ENCODE measurements at regions not wholly inside any gene's neighbourhood (a gene's known extent, or its start where the extent isn't known, plus 50 kb on each side); places are given as distances from the start of the nearest gene placed in this dataset.

DNA sequence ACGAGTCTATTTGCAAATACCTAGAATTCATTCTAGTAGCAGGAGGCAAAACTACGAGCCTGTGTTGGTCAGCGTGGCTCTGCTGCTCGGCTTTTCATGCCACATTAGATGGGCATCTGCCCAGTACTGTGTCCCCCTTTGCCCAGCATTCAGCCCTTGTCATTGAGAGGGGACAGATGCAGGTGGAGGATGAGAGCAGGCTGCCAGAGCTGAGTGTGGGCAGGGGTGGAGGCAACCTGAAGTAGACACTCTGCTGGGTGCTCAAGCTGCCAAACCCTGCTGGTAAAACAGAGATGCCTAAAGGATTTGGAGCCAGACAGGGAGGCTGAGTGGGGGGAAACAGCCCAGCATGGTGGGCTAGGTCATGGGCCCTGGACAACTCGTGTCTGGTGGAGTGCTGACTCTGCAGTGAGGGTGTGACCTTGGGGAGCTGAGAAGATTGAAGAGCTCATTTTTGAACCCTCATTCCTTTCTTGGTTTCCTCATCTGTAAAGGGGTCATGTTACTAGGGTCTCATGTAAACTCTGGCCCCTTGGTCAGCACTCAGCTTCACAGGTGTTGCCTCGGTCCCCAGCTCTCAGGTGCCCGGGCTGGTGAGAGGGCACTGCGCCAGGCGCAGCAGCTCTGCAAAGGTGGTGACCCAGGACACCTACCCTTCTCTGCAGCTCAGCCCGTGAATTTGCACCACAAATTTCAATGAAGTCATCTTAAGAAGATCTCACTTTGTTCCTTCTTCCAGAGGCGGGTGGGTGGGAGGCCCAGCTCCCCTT lies 64.2 kb upstream of the BHLHE23 start:
- DNase-seq (ENCODE audit: low spot score), result no peak

DNA sequence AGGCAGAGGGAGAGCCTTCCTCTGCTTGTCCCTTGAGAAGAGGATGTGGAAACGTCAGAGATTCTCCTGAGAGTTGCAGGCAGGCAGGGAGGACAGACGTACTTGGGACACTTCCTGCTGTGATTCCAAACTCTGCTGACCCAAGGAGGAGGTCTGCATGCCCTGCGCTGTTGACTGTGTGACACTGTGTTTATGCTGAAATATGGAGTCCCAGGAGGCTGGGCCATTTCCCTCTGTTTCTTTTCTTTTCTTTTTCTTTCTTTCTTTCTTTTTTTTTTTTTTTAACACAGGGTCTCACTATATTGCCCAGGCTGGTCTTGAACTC lies 63.5 kb upstream of the BHLHE23 start:
- no peak for DNase-seq (ENCODE audit: low spot score)

DNA sequence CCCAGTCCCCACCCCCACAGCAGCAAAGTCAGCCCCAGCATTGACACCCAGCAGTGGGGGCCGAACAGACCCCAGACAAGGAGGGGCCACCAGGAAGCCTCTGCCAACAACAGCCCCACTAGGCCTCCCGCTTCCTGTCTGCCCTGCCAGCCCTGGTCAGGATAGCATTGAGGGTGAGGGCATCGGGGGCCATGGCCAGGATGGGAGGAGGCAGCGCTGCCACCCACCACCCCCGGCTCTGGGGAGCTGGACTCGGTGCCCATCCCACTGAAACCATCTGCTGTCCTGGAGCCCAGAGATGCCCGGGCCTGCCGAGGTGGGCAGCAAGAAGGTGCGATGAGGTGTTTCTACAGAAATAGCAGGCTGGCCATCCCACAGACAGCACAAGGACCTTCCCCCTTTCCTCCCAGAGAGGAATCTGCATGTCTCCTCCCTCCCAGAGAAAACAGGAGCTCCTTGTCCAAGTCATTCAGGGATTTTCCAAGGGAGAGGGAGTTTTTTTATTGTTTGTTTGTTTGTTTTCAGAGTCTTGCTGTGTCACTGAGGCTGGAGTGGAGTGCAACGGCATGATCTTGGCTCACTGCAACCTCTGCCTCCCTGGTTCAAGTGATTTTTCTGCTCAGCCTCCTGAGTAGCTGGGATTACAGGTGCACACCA lies 62.1 kb upstream of the BHLHE23 start:
- DNase-seq (ENCODE audit: low spot score), result no peak

DNA sequence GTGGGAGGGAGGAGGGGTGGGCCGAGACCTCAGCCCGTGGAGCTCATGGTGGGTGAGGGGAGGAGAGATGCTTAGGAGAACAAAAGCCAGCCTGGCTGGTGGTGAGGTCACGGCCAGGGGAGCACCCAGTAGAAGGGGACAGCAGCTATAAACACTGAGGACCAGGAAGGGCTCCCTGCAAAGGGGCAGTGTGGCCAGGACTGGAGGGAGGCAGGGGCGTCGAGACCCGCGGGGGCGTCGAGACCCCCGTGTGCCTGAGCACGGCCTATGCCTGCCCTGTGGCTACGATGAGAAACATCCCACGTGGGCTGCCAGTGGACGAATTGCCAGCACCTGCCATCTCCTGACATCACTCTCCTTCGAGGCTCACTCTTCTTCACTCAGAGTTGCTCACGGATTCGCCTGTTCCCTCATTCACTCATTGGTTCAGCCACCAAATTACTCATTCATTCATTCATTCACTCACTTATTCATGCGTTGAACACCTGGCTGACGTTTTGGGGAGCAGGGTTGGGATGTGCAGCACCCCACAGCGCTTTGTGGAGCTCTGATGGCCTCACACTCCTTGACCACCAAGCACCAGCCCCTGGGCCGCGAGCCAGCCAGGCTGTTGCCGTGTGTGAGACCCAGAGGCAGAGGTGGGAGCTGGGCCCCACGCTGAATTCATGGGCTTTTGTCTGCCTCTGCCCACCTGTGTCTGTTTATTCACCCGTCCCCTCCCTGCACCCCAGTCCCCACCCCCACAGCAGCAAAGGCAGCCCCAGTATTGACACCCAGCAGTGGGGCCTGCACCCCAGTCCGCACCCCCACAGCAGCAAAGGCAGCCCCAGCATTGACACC lies 61.2 kb upstream of the BHLHE23 start:
- no peak for DNase-seq (ENCODE audit: low spot score)

DNA sequence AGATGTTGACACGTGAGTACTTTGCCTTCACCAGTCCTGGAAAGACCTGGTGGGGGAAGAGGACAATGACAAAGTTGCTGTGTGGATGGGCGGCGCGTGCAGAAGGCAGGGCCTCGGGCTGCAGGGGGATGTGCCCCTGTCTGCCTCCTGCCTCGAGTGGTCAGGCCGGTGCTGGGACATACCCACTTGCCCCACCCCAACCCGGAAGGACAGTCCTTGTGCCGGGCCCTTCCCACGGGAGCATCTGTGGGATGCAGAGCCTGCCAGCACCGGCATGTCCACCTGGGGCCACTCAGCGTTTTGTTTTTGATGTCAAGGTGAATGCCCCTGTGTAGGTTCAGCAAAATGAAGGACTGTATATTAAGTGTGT lies 60.5 kb upstream of the BHLHE23 start:
- DNase-seq (ENCODE audit: low spot score), result no peak

DNA sequence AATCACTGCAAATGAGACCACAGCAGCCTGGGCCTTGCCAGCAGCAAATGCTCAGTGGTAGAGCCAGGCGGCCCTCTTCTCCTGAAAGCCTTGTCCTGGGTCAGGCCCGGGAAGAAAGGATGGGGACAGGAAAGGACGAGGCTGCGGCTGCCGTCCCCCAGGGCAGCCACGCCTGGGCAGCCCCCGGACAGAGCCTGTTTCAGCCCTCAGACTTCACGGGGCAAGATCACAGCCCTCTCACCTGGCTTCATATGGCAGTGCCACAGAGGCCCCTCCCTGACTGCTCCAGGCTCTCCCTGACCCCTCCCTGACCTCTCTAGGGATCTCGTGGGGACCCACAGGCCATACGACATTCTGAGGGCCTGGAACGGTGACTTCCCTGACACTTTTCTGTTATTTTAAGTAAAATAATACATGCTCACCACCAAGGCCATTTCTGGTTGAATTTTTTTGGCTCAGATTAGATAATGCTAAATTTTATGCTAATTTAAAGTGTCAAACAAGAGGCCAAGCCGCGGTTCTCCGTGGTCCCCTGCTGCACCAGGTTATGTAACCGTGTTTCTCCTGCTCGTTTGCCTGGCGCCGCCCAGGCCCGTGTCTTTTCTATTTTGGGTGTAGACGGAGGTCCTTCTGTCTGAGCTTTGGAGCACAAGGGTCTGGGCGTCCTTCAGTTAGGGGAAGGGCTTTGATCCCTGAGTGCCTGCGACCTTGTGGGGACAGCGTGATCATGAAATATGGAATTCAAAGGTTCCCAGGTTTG lies 59.9 kb upstream of the BHLHE23 start:
- no peak for DNase-seq (ENCODE audit: low spot score)

DNA sequence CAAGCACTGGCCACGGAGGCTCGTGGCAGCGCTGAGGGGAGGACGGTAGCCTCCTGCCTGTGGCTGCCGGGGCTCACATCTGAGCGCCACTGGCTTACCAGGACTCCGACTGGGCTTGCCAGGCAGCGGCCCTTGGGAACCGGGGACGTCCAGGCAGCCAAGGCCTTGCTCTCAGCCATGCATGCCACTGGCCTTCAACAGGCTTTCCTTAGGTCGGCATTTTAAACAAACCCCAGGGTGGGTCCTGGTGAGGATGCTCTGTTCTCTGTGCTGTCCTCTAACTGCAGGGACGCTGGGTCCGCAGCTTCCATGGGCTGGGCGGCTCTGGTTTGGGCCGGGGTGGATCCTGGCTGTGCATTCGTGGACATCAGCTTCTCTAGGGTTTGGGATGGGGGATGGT lies 59.1 kb upstream of the BHLHE23 start:
- no peak for DNase-seq (ENCODE audit: low spot score)

DNA sequence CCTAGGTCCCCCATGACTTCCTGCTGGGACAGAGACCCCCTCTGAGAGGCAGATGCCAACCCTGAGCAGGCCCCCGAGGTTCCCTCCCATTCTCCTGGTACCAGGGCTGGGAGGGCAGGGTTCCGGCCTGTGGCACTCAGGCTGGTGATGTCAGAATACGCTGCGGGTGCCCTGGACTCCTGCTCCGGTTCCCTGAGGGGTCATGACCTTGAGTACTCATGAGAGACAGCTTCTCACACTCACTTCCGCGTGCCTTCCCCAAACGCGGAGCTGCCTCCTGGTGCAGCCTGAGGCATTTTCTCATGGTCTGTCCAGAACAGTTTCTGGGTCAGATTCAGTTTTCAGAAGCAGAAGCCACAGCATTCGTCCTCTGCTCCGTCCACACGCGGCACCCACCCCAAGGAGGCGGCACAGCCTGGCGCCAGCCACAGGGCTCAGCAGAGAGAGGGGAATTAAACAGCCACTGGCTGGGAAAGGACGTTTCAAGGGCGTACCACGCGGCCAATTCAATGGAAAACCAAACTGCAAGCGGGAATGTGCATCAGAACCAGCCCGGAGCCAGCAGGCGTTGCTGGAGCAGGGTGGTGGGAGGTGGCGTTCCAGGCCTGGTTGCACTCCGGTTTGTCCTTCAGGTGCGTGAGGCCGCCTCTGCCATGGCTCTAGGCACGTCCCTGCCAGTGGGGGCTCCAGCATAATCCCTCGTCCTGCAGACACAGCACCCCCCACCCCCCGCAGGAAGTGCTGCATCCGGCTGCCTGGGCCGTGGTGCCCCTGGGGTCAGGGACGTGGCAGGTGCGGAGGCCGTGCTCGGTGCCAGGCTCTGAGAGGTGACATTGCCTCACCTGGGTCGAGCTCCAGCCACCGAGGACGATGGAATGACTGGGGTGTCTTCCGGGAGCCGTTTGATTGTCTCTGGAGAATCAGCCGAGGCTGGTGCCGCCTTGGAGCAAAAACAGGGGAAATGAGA lies 58.3 kb upstream of the BHLHE23 start:
- no peak for DNase-seq (ENCODE audit: low spot score)

DNA sequence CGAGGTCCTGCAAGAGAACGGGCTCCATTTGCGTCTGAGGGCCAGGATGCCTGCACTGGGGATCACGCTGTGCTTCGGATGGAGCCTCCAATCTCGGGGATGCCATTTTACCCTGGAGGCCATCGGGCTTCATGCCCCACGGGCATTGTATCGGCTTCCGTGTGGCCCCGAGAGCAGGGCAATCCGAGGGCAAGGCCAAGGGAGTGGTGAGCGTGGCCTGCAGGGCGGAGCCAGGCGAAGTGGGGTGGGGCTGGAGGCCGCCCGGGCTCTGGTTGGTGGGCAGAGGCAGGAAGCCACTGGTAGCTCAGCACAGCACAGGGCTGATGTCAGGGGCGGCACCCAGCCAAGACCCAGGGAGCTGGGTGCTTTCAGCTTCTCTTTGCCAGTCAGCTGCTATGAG lies 57.5 kb upstream of the BHLHE23 start:
- no peak for DNase-seq (ENCODE audit: low spot score)

DNA sequence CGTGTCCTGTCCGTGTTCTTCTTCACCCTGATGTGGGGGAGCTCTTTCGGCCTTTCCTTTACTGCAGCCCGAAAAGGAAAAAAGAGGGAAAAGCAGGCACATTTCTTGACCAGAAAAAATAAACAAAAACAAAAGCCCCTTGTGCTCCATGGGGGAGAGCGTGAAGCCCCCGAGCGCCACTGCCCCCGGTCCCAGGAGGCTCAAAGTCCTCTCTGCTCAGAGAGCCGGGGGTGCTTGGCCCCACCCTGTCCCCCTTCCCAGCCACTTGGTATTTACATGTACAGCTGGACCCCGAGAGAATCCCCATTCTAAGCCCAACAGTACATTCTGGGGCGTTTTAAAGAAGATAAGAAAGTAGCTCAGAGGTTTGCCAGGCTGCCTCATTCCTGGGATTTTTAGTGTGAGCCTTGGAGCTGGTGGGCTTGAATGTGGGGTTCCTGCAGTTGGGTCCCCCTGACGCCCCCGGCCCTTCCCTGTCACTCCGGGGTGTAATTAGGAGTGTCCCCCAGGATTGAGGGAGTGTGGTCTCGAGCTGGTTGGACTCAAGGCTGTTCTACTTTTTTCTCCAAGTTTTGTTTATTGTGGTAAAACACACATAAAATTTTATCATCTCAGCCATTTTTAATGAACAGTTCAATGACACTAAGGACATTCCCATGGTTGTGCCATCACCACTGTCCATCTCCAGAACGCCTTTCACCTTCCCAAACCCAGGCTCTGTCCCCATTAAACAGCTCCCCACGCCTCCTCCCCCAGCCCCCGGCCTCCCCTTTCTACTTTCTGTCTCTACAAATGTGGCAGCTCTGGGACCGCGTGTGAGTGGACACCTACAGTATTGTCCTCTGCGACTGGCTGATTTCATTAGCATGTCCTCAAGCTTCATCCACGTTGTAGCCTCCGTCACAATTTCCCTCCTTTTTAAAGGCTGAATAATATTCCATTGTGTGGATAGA lies 55.7 kb upstream of the BHLHE23 start:
- DNase-seq (ENCODE audit: low spot score), result no peak

DNA sequence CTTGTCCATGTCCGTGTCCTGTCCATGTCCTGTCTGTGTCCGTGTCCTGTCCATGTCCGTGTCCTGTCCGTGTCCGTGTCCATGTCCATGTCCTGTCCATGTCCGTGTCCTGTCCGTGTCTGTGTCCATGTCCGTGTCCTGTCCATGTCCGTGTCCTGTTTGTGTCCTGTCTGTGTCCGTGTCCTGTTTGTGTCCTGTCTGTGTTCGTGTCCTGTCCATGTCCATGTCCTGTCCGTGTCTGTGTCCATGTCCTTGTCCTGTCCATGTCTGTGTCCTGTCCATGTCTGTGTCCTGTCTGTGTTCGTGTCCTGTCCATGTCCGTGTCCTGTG lies 55.0 kb upstream of the BHLHE23 start:
- no peak for DNase-seq (ENCODE audit: low spot score)

DNA sequence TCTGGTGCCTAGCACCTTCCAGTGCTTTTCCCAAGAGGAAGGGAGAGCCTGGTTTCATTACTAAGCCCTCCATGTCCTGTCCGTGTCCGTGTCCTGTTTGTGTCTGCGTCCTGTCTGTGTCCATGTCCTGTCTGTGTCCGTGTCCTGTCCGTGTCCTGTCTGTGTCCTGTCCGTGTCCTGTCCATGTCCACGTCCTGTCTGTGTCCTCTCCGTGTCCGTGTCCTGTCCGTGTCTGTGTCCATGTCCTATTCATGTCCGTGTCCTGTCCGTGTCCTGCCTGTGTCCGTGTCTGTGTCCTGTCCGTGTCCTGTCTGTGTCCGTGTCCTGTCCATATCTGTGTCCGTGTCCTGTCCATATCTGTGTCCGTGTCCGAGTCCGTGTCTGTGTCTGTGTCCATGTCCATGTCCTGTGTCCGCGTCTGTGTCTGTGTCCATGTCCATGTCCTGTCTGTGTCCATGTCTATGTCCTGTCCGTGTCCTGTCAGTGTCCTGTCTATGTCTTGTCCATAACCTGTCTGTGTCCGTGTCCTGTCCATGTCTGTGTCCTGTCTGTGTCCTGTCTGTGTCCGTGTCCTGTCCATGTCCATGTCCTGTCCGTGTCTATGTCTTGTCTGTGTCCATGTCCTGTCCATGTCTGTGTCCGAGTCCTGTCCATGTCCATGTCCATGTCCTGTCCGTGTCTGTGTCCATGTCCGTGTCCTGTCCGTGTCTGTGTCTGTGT lies 54.4 kb upstream of the BHLHE23 start:
- no peak for DNase-seq (ENCODE audit: low spot score)

DNA sequence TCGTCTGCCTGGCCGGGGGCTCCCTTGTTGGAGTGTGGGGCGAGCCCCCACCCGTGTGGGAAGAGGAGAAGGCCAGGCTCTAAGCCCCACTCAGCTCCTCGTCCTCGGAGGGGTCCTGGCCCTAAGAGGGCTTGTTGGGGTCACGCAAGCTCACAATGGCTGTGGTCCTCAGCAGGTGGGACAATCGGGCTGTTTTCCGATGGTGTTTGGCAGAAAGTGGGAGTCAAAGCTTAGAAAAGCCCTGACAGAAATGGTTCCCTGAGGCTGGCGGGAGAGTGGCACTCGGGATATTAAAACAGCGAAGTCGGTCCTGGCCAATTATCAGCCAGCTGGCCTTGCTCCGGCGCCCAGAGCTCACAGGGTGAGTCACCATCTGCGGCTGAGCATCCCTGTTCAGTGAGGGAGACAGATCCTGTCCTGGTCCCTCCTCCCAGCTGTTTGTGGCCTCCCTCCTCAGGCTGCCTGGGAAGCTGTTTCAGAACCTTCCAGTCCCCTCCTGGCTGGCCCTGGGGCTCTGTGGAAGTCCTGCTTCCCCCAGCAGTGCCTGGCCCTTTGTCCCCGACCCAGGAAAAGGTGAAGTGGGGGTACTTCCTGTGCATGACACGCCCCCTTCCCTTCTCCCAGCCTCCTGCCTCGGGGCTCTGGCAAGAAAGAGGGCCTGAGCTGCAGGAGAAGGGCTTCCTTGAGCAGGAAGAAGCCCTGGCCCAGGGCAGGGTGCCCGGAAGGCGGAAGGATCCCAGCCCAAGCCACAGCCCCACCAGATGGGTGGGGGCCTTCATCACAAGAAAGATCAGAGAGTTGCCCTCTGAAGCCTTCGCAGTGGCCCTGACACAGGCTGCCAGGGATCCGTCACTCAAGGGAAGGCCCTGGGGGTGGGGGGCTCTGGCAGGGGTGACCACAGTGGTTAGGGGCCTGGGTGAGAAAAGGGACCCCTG lies 53.6 kb upstream of the BHLHE23 start:
- DNase-seq (ENCODE audit: low spot score), result no peak

DNA sequence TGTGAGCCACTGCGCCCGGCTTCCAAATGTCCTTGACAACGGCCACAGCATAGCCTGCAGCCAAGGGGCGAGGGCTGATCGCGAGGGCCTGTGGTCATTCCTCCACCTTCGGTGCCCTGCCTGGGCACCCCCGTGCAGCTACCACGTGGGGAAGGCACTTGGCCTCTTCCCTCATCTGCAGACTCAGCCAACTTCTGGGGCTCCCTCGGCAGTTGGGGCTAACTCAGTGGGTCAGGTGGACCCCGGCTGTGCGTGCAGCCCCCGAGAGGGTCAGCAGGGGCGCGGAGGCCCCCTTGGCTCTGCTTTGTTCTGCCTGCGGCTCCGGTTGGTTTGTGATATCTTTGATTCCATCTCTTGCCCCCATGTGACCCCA lies 52.9 kb upstream of the BHLHE23 start:
- no peak for DNase-seq (ENCODE audit: low spot score)

DNA sequence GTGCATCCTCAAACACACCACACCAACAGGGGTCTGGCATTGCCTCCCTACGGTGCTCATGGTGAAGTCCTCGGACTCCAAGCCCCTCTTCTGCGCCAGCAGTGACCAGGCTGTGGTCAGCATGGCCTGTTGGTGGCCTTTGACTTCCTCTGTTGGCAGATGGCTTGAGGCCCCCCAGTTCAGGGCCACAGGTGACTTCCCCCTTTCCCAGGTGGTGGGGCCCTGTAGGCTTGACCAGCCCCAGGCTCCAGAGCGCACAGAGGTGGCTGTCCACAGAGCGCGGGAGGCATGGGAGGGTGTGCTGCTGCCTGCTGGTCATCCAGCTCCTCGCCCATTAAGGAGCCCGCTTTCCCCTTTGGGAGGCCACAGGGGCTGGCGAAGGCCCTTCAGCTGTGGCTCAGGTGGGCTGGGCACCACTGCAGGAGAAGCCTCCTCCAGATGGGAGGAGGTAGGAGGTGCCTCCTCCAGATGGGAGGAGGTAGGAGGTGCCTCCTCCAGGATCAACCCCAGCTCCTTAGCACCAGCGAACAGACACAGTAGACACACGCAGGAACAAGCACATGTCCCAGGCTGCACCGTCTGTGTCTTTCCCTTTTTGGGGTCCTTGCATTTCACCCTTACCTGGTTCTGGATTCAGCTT lies 52.1 kb upstream of the BHLHE23 start:
- no peak for DNase-seq (ENCODE audit: low spot score)

DNA sequence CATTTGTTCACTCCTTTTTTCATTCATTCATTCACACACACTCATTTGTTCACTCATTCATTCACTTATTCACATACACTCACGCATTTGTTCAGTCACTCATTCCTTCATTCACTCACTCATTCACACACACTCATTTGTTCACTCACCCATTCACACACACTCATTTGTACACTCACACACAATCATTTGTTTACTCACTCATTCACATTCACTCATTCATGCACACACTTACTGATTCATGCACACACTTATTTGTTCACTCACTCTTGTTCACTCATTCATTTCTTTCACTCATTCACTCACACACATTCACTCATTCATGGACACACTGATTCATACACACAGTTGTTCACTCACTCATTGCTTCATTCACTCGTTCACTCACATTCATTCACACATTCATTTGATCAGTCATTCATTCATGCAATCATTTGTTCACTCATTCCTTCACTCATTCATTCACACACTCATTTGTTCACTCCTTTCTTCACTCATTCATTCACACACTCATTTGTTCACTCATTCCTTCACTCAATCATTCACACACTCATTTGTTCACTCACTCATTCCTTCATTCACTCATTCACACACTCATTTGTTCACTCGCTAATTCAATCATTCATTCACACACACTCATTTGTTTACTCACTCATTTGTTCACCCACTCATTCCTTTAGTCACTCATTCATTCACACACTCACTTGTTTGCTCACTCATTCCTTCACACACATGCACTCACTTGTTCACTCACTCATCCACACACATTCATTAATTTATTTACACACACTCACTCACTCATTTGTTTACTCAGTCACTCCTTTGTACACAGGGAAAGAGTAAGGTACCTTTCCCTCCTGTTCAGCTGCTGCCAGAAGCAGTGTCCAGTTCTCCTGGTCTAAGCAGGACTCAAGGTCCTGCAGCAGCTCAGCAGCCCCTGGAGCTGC lies 50.7 kb upstream of the BHLHE23 start:
- no peak for DNase-seq (ENCODE audit: low spot score)

All from germinal center (tissue), 1 donor.